GM10266 (cell line): ENCODE measurements at regions not wholly inside any gene's neighbourhood (a gene's known extent, or its start where the extent isn't known, plus 50 kb on each side); places are given as distances from the start of the nearest gene placed in this dataset.
A peak's percentile ranks its signal among the peaks of the same experiment; 100 is the strongest.

ENCODE experiments used
- DNase-seq: peaks from one replicate; pipeline ENCODE4 v3.0.0; 2012; ENCODE audit errors: extremely low spot score
- CTCF ChIP-seq: IDR thresholded peaks from 2 replicates; pipeline ENCODE4 v1.5.1; 2012; ENCODE audit warnings: mild to moderate bottlenecking, low read depth; ENCODE audit not compliant: control insufficient read depth, insufficient read depth; ENCODE audit errors: missing control alignments

DNA sequence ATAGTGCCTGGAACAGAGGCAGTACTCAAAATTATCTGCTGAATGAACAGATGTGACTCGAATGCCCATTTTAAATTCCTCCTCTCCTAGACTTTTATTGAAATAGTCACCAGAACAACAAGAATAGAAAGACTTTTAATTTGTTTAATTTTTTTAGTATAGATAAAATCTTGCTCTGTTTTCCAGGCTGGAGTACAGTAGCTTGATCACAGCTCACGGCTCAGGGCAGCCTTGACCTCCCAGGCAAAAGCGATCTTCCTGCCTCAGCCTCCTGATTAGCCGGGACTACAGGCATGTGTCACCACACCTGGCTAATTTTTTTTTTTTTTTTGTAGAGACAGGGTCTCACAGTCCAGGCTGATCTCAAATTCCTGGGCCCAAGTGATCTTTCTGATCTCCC is 120.9 kb upstream of the FREM2 start:
- TF ChIP-seq CTCF: no peak
- DNase-seq: no peak

- DNase-seq: no peak
Observed at GRCh38 chr13:38566519-38566918, 120.4 kb upstream of the FREM2 start.

GRCh38 chr13:38570706-38571105 is 116.2 kb upstream of the FREM2 start:
- DNase-seq: no peak

More at GRCh38 chr13:38566519-38566918, 120.4 kb upstream of the FREM2 start:
- TF ChIP-seq CTCF: no peak

GRCh38 chr13:38575427-38575826 is 111.5 kb upstream of the FREM2 start:
- no peak for DNase-seq

More at GRCh38 chr13:38570706-38571105, 116.2 kb upstream of the FREM2 start:
- TF ChIP-seq CTCF: no peak

DNA sequence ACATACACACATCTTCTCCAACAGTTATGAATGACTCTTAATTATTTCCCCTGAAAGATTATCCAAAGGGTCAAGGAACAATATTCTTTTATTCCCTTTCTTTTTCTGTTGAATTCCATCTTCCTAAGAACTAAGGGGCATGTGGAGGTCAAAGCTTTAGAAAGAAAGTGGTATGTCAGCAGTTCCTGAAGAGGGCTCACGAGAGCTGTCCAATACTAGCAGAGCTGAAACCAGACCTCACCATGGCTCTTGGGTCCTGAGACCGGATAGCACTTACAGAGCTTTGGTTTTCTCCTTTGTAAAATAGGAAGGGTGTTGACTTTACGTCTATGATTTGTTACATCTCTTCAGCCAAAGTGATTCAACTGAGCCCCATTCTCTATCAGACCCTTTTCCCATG is 109.8 kb upstream of the FREM2 start:
- no peak for TF ChIP-seq CTCF
- no peak for DNase-seq

More at GRCh38 chr13:38575427-38575826, 111.5 kb upstream of the FREM2 start:
- TF ChIP-seq CTCF: no peak

DNA sequence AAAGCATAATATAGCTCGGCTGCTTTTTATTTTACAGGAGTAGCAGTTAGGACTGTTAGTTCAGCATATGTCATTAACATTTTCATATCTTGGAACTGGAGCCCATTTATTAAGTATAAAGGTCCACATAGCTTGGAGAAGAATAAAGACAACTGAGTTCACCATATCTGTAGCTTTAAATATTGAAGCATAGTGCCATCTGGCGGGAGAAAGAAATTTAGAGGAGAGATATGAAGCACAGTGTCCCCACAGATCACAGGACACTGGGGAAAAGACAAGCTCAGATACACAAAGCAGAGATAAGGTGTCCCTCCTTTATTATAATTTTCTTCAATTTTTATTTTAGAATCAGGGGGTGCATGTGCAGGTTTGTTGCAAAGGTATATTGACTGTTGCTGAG is 104.7 kb upstream of the FREM2 start:
- peak; percentile 44 for TF ChIP-seq CTCF
- DNase-seq: peak; percentile 20

- no peak for DNase-seq
Observed at GRCh38 chr13:38590230-38590629, 96.6 kb upstream of the FREM2 start.

More at GRCh38 chr13:38590230-38590629, 96.6 kb upstream of the FREM2 start:
- TF ChIP-seq CTCF: no peak
